GM23338 (cell line): ENCODE measurements at regions not wholly inside any gene's neighbourhood (a gene's known extent, or its start where the extent isn't known, plus 50 kb on each side); places are given as distances from the start of the nearest gene placed in this dataset.
A peak's percentile ranks its signal among the peaks of the same experiment; 100 is the strongest.

ENCODE experiments used
- ATAC-seq: fragments of 200-7000 bp; cut with Tn5 transposase; 3 replicates; pipeline ENCODE4 v1.9.1; 2020
- DNase-seq: peaks from one replicate; pipeline ENCODE4 v3.0.0-alpha.2; 2015; ENCODE audit warnings: low spot score
- H2AFZ ChIP-seq: fragments of 200-600 bp; sonication (generic); 2 replicates; pipeline ENCODE4 v1.8.0; 2016; ENCODE audit warnings: antibody characterized with exemption, mild to moderate bottlenecking, moderate library complexity
- H3F3A ChIP-seq: fragments of 200-600 bp; sonication (generic); replicated peaks from 2 replicates; pipeline ENCODE4 v1.8.0; 2017; ENCODE audit warnings: antibody characterized with exemption, mixed run types, low read depth
- H3K27ac ChIP-seq: fragments of 200-600 bp; sonication (generic); 2 replicates; pipeline ENCODE4 v1.6.1; 2016; ENCODE audit warnings: low read depth
- H3K27me3 ChIP-seq: fragments of 200-600 bp; sonication (generic); 2 replicates; pipeline ENCODE4 v1.8.0; 2016; ENCODE audit warnings: mild to moderate bottlenecking, mixed run types, moderate library complexity; ENCODE audit not compliant: insufficient read depth
- H3K36me3 ChIP-seq: fragments of 200-600 bp; sonication (generic); 2 replicates; pipeline ENCODE4 v1.8.0; 2016; ENCODE audit warnings: mild to moderate bottlenecking; ENCODE audit not compliant: insufficient read depth
- H3K4me1 ChIP-seq: fragments of 200-600 bp; sonication (generic); 2 replicates; pipeline ENCODE4 v1.8.0; 2016; ENCODE audit warnings: mild to moderate bottlenecking, moderate library complexity; ENCODE audit not compliant: insufficient read depth
- H3K4me2 ChIP-seq: fragments of 200-600 bp; sonication (generic); 2 replicates; pipeline ENCODE4 v1.7.1; 2017; ENCODE audit warnings: mixed run types
- H3K4me3 ChIP-seq: fragments of 200-600 bp; sonication (generic); 2 replicates; pipeline ENCODE4 v1.6.1; 2016; ENCODE audit warnings: mixed run types
- H3K79me2 ChIP-seq: fragments of 200-600 bp; sonication (generic); replicated peaks from 2 replicates; pipeline ENCODE4 v1.8.0; 2017; ENCODE audit warnings: mild to moderate bottlenecking; ENCODE audit not compliant: insufficient read depth
- H3K9me2 ChIP-seq: fragments of 200-600 bp; sonication (generic); 2 replicates; pipeline ENCODE4 v1.8.0; 2017; ENCODE audit not compliant: insufficient read depth
- H4K20me1 ChIP-seq: fragments of 200-600 bp; sonication (generic); replicated peaks from 2 replicates; pipeline ENCODE4 v1.8.0; 2017; ENCODE audit warnings: mild to moderate bottlenecking; ENCODE audit not compliant: insufficient read depth
- H3K27ac Mint-ChIP-seq: 2 replicates; pipeline ENCODE4 v1.8.0; 2020; ENCODE audit warnings: inconsistent platforms, mild to moderate bottlenecking, moderate library complexity, mixed read lengths
- H3K27me3 Mint-ChIP-seq: 3 replicates; pipeline ENCODE4 v1.8.0; 2022; ENCODE audit warnings: low read depth, mild to moderate bottlenecking, moderate library complexity, mixed read lengths, inconsistent platforms; ENCODE audit not compliant: insufficient read depth, poor library complexity
- H3K36me3 Mint-ChIP-seq: 3 replicates; pipeline ENCODE4 v1.8.0; 2021; ENCODE audit warnings: low read depth, mild to moderate bottlenecking, inconsistent platforms, moderate library complexity, mixed read lengths
- H3K4me1 Mint-ChIP-seq: 3 replicates; pipeline ENCODE4 v1.8.0; 2020; ENCODE audit warnings: mild to moderate bottlenecking, inconsistent platforms, mixed read lengths
- H3K4me3 Mint-ChIP-seq: 3 replicates; pipeline ENCODE4 v1.8.0; 2021; ENCODE audit warnings: moderate library complexity, mild to moderate bottlenecking, inconsistent platforms, mixed read lengths
- H3K9me3 Mint-ChIP-seq: 3 replicates; pipeline ENCODE4 v1.8.0; 2020; ENCODE audit warnings: moderate library complexity, mild to moderate bottlenecking, inconsistent platforms, mixed read lengths
- CREB1 ChIP-seq: fragments of 250-450 bp; sonication (Bioruptor Pico); IDR thresholded peaks from 2 replicates; pipeline ENCODE4 v1.5.0; 2020; ENCODE audit warnings: low read depth, mild to moderate bottlenecking, moderate library complexity
- EZH2 ChIP-seq: fragments of 200-600 bp; sonication (generic); IDR thresholded peaks from one replicate; pipeline ENCODE4 v1.8.0; 2017; ENCODE audit warnings: antibody characterized with exemption, mild to moderate bottlenecking, low read depth; ENCODE audit not compliant: unreplicated experiment
- EZH2phosphoT487 ChIP-seq: fragments of 200-600 bp; sonication (generic); IDR thresholded peaks from one replicate; pipeline ENCODE4 v1.8.1; 2018; ENCODE audit warnings: antibody characterized with exemption; ENCODE audit not compliant: unreplicated experiment
- JUNB ChIP-seq: IDR thresholded peaks from one replicate; pipeline ENCODE4 v1.6.1; 2016; ENCODE audit warnings: antibody characterized with exemption; ENCODE audit not compliant: unreplicated experiment
- NANOG ChIP-seq: IDR thresholded peaks from 2 replicates; pipeline ENCODE4 v1.6.1; 2016; ENCODE audit warnings: antibody characterized with exemption, borderline replicate concordance
- POLR2AphosphoS5 ChIP-seq: IDR thresholded peaks from 2 replicates; pipeline ENCODE4 v1.6.1; 2016; ENCODE audit warnings: antibody characterized with exemption, low read depth
- STAT1 ChIP-seq: IDR thresholded peaks from one replicate; pipeline ENCODE4 v1.6.1; 2016; ENCODE audit warnings: antibody characterized with exemption; ENCODE audit not compliant: unreplicated experiment
- ZNF114 ChIP-seq: fragments of 250-450 bp; sonication (Bioruptor Pico); IDR thresholded peaks from 2 replicates; pipeline ENCODE4 v1.5.0; 2020; ENCODE audit warnings: mild to moderate bottlenecking, moderate library complexity
- ZNF331 ChIP-seq: fragments of 250-450 bp; sonication (Bioruptor Pico); IDR thresholded peaks from 2 replicates; pipeline ENCODE4 v1.5.0; 2020; ENCODE audit warnings: low read depth, mild to moderate bottlenecking, moderate library complexity
- TF ChIP-seq, protein P1 (sequence below): fragments of 250-450 bp; sonication (Bioruptor Pico); IDR thresholded peaks from 2 replicates; pipeline ENCODE4 v1.5.0; 2020; ENCODE audit warnings: mild to moderate bottlenecking, moderate library complexity
- TF ChIP-seq, protein P2 (sequence below): IDR thresholded peaks from one replicate; pipeline ENCODE4 v1.6.1; 2018; ENCODE audit warnings: antibody characterized with exemption; ENCODE audit not compliant: unreplicated experiment
- TF ChIP-seq, protein P3 (sequence below): IDR thresholded peaks from 2 replicates; pipeline ENCODE4 v1.6.1; 2016; ENCODE audit warnings: antibody characterized with exemption
- TF ChIP-seq, protein P4 (sequence below), 2 experiments: fragments of 200-600 bp in 1 of 2; sonication (generic) in 1 of 2; conservative IDR thresholded peaks; 2 replicates each; pipeline versions ENCODE4 v1.5.1 to v1.6.1; 2016 to 2017; ENCODE audit warnings: antibody characterized with exemption in 2 of 2, low read depth in 2 of 2, mild to moderate bottlenecking in 2 of 2, moderate library complexity in 1 of 2

DNA sequence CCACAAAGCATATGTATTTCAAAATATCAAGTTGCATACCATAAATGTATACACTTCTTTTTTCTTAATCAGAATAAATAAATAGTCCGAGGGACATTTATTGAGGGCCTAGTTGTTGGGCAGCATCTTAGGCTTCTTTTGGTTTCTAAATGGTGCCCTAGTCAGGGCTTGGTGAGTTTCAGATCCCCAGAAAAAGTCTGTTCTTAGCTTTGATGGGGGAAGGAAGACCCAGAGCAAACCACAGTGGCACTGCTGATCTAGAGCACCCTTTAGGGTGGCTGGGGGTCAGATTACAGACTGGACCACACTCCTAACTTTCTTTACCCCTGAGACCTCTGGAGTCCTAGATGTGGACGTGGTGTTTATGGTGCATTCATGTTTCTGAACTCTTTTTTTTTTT, 97.8 kb downstream of the C9orf152 start (continued):
- TF ChIP-seq, protein P1, sequence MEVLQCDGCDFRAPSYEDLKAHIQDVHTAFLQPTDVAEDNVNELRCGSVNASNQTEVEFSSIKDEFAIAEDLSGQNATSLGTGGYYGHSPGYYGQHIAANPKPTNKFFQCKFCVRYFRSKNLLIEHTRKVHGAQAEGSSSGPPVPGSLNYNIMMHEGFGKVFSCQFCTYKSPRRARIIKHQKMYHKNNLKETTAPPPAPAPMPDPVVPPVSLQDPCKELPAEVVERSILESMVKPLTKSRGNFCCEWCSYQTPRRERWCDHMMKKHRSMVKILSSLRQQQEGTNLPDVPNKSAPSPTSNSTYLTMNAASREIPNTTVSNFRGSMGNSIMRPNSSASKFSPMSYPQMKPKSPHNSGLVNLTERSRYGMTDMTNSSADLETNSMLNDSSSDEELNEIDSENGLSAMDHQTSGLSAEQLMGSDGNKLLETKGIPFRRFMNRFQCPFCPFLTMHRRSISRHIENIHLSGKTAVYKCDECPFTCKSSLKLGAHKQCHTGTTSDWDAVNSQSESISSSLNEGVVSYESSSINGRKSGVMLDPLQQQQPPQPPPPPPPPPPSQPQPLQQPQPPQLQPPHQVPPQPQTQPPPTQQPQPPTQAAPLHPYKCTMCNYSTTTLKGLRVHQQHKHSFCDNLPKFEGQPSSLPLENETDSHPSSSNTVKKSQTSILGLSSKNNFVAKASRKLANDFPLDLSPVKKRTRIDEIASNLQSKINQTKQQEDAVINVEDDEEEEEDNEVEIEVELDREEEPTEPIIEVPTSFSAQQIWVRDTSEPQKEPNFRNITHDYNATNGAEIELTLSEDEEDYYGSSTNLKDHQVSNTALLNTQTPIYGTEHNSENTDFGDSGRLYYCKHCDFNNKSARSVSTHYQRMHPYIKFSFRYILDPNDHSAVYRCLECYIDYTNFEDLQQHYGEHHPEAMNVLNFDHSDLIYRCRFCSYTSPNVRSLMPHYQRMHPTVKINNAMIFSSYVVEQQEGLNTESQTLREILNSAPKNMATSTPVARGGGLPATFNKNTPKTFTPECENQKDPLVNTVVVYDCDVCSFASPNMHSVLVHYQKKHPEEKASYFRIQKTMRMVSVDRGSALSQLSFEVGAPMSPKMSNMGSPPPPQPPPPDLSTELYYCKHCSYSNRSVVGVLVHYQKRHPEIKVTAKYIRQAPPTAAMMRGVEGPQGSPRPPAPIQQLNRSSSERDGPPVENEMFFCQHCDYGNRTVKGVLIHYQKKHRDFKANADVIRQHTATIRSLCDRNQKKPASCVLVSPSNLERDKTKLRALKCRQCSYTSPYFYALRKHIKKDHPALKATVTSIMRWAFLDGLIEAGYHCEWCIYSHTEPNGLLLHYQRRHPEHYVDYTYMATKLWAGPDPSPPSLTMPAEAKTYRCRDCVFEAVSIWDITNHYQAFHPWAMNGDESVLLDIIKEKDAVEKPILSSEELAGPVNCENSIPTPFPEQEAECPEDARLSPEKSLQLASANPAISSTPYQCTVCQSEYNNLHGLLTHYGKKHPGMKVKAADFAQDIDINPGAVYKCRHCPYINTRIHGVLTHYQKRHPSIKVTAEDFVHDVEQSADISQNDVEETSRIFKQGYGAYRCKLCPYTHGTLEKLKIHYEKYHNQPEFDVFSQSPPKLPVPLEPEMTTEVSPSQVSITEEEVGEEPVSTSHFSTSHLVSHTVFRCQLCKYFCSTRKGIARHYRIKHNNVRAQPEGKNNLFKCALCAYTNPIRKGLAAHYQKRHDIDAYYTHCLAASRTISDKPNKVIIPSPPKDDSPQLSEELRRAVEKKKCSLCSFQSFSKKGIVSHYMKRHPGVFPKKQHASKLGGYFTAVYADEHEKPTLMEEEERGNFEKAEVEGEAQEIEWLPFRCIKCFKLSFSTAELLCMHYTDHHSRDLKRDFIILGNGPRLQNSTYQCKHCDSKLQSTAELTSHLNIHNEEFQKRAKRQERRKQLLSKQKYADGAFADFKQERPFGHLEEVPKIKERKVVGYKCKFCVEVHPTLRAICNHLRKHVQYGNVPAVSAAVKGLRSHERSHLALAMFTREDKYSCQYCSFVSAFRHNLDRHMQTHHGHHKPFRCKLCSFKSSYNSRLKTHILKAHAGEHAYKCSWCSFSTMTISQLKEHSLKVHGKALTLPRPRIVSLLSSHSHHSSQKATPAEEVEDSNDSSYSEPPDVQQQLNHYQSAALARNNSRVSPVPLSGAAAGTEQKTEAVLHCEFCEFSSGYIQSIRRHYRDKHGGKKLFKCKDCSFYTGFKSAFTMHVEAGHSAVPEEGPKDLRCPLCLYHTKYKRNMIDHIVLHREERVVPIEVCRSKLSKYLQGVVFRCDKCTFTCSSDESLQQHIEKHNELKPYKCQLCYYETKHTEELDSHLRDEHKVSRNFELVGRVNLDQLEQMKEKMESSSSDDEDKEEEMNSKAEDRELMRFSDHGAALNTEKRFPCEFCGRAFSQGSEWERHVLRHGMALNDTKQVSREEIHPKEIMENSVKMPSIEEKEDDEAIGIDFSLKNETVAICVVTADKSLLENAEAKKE = no peak
- TF ChIP-seq, protein P2, sequence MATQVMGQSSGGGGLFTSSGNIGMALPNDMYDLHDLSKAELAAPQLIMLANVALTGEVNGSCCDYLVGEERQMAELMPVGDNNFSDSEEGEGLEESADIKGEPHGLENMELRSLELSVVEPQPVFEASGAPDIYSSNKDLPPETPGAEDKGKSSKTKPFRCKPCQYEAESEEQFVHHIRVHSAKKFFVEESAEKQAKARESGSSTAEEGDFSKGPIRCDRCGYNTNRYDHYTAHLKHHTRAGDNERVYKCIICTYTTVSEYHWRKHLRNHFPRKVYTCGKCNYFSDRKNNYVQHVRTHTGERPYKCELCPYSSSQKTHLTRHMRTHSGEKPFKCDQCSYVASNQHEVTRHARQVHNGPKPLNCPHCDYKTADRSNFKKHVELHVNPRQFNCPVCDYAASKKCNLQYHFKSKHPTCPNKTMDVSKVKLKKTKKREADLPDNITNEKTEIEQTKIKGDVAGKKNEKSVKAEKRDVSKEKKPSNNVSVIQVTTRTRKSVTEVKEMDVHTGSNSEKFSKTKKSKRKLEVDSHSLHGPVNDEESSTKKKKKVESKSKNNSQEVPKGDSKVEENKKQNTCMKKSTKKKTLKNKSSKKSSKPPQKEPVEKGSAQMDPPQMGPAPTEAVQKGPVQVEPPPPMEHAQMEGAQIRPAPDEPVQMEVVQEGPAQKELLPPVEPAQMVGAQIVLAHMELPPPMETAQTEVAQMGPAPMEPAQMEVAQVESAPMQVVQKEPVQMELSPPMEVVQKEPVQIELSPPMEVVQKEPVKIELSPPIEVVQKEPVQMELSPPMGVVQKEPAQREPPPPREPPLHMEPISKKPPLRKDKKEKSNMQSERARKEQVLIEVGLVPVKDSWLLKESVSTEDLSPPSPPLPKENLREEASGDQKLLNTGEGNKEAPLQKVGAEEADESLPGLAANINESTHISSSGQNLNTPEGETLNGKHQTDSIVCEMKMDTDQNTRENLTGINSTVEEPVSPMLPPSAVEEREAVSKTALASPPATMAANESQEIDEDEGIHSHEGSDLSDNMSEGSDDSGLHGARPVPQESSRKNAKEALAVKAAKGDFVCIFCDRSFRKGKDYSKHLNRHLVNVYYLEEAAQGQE = no peak
- TF ChIP-seq POLR2AphosphoS5 (no peak), EZH2phosphoT487 (no peak), NANOG (no peak), JUNB (no peak), STAT1 (no peak)

DNA sequence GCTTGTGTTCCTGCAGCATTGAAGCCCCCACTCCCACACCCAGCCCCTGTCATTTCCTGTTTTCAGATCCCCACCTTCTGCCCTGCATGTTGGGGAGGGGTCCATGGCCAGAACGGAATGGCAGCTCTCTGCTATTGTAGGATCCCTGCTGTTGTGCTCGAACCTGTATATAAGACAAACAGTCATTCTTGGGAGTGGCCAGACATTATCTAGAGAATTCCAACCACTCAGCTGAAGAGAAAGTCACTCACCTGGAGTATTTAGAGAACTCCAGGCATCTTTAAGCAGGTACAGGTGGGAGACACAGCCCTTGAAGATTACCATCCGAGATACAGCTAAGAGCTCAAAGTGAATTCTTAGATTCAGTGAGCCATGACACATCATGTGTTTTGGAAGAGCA, 96.1 kb downstream of the C9orf152 start:
- no peak overlapping the region for H3K4me3 Mint-ChIP-seq
- peak overlapping the region; percentile 35 for H3K4me2 ChIP-seq
- H2AFZ ChIP-seq = no peak overlapping the region
- H3K36me3 ChIP-seq = no peaks in the 10 kb centered on the region
- peaks cover 4% of the 10 kb centered on the region for H3K27me3 Mint-ChIP-seq
- ATAC-seq (peak; percentile 8; the same call in 1 of the 3 replicates), DNase-seq (peak; percentile 67)
- no peaks in the 10 kb centered on the region; the same call in 2 of the 3 replicates for H3K9me3 Mint-ChIP-seq
- 0 out of 2 replicates have a peak overlapping the region, but pooled peaks have one; percentile 2 for H3K27ac ChIP-seq
- peaks cover 56% of the 10 kb centered on the region for H3K4me1 ChIP-seq
- no peaks in the 10 kb centered on the region for H3F3A ChIP-seq
- no peaks in the 10 kb centered on the region for H3K9me2 ChIP-seq
- peaks cover 67% of the 10 kb centered on the region for H3K4me1 Mint-ChIP-seq
- no peaks in the 10 kb centered on the region for H3K36me3 Mint-ChIP-seq
- no peaks in the 10 kb centered on the region for H3K27me3 ChIP-seq
- H3K79me2 ChIP-seq = peaks cover 61% of the 10 kb centered on the region
- no peak overlapping the region for H3K4me3 ChIP-seq
- no peaks in the 10 kb centered on the region for H4K20me1 ChIP-seq
- peak overlapping the region; percentile 80 for H3K27ac Mint-ChIP-seq
- TF ChIP-seq ZNF331 (CRISPR knock-in tag) = no peak
- no peak for TF ChIP-seq EZH2phosphoT487
- TF ChIP-seq CREB1 (CRISPR knock-in tag) = no peak
- no peak for TF ChIP-seq POLR2AphosphoS5
- TF ChIP-seq EZH2 = no peak
- TF ChIP-seq STAT1 = no peak
- TF ChIP-seq JUNB = no peak
- TF ChIP-seq NANOG = no peak
- TF ChIP-seq, protein P3, sequence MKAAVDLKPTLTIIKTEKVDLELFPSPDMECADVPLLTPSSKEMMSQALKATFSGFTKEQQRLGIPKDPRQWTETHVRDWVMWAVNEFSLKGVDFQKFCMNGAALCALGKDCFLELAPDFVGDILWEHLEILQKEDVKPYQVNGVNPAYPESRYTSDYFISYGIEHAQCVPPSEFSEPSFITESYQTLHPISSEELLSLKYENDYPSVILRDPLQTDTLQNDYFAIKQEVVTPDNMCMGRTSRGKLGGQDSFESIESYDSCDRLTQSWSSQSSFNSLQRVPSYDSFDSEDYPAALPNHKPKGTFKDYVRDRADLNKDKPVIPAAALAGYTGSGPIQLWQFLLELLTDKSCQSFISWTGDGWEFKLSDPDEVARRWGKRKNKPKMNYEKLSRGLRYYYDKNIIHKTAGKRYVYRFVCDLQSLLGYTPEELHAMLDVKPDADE = no peak
- TF ChIP-seq ZNF114 = no peak
- TF ChIP-seq, protein P4, sequence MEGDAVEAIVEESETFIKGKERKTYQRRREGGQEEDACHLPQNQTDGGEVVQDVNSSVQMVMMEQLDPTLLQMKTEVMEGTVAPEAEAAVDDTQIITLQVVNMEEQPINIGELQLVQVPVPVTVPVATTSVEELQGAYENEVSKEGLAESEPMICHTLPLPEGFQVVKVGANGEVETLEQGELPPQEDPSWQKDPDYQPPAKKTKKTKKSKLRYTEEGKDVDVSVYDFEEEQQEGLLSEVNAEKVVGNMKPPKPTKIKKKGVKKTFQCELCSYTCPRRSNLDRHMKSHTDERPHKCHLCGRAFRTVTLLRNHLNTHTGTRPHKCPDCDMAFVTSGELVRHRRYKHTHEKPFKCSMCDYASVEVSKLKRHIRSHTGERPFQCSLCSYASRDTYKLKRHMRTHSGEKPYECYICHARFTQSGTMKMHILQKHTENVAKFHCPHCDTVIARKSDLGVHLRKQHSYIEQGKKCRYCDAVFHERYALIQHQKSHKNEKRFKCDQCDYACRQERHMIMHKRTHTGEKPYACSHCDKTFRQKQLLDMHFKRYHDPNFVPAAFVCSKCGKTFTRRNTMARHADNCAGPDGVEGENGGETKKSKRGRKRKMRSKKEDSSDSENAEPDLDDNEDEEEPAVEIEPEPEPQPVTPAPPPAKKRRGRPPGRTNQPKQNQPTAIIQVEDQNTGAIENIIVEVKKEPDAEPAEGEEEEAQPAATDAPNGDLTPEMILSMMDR (conservative IDR thresholded peaks at IDR 0.05; ENCODE audit: low read depth in 2 of 2) = no peak
